ENCODE measurements at regions not wholly inside any gene's neighbourhood (a gene's known extent, or its start where the extent isn't known, plus 50 kb on each side); places are given as distances from the start of the nearest gene placed in this dataset.

DNA sequence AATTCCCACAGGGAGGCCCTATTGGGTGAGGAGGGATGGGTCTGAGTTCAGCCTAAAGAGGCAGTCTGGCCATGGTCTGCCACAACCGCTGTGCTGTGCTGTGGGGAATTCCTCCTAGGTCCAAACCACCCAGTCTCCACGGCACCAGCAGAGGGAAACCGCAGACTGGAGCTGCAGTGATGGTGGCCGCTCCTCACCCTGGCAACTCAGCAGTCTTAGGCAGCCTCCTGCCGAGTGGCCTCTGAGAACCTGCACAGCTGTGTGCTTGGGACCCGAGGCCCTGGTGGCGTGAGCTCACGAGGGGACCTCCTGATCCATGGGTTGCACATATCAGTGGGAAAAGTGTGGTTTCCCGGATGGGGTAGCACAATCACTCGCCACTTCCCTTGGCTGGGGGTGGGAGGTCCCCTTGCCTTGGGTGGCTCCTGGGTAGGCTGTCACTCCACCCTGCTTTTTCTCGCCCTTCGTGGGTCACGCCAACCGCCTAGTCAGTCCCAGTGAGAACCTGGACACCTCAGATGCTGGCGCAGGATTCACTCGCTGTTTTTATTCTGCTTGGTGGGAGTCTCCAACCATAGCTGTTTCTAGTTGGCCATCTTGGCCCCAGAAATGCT, 242.2 kb downstream of the CDH26 start:
- 87 to 88% methylated on average over 9 to 16 of the region's 16 CpGs for WGBS, 2 experiments (ENCODE audit: insufficient coverage in 1 of 2, insufficient read length in 1 of 2)
- TF ChIP-seq CTCF (conservative IDR thresholded peaks at IDR 0.05) = no peak
- no peak overlapping the region for H3K27ac ChIP-seq (ENCODE audit: low read depth, low read length)

GRCh38 chr20:60201198-60201835, 243.1 kb downstream of the CDH26 start:
- H3K9me3 ChIP-seq (ENCODE audit: control insufficient read depth, low read length) = no peaks in the 10 kb centered on the region
- no peak overlapping the region for H3K9ac ChIP-seq (ENCODE audit: extremely low read depth, low read length, poor library complexity, severe bottlenecking)
- no peak overlapping the region for H3K27ac Mint-ChIP-seq
- H3K9me3 Mint-ChIP-seq = peaks cover 5% of the 10 kb centered on the region
- no peaks in the 10 kb centered on the region for H3K36me3 ChIP-seq (ENCODE audit: control insufficient read depth, insufficient read depth, low read length)
- TF ChIP-seq CTCF (conservative IDR thresholded peaks at IDR 0.05) = no peak
- no peaks in the 10 kb centered on the region for H3K27me3 ChIP-seq (ENCODE audit: control insufficient read depth, insufficient read depth, low read length, poor library complexity, severe bottlenecking)
- DNase-seq = no peak
- H3K4me3 Mint-ChIP-seq = no peak overlapping the region
- 86 to 90% methylated on average over 2 of the region's 2 CpGs for WGBS, 2 experiments (ENCODE audit: insufficient coverage in 1 of 2, insufficient read length in 1 of 2)
- H3K4me1 Mint-ChIP-seq = peaks cover under 1% of the 10 kb centered on the region
- no peak overlapping the region for H3K4me3 ChIP-seq (ENCODE audit: low read length)
- no peaks in the 10 kb centered on the region for H3K4me1 ChIP-seq (ENCODE audit: control insufficient read depth, insufficient read depth, low read length)
- H3K27ac ChIP-seq (ENCODE audit: low read depth, low read length) = no peak overlapping the region
- H3K36me3 Mint-ChIP-seq (ENCODE audit: low read depth) = no peaks in the 10 kb centered on the region
- peaks cover 9% of the 10 kb centered on the region for H3K27me3 Mint-ChIP-seq (ENCODE audit: insufficient read depth)

More for the DNA sequence above, 242.2 kb downstream of the CDH26 start:
- peaks cover 11% of the 10 kb centered on the region for H3K27me3 Mint-ChIP-seq (ENCODE audit: insufficient read depth)
- Histone ChIP-seq H3K9me3 (ENCODE audit: control insufficient read depth, low read length) (no peaks in the 10 kb centered on the region), H3K27me3 (ENCODE audit: control insufficient read depth, insufficient read depth, low read length, poor library complexity, severe bottlenecking) (no peaks in the 10 kb centered on the region), H3K4me1 (ENCODE audit: control insufficient read depth, insufficient read depth, low read length) (no peaks in the 10 kb centered on the region), H3K9ac (ENCODE audit: extremely low read depth, low read length, poor library complexity, severe bottlenecking) (no peak overlapping the region), H3K36me3 (ENCODE audit: control insufficient read depth, insufficient read depth, low read length) (no peaks in the 10 kb centered on the region), H3K4me3 (ENCODE audit: low read length) (no peak overlapping the region)
- DNase-seq = no peak
- no peaks in the 10 kb centered on the region for H3K36me3 Mint-ChIP-seq (ENCODE audit: low read depth)
- no peaks in the 10 kb centered on the region for H3K4me1 Mint-ChIP-seq
- peaks cover 5% of the 10 kb centered on the region for H3K9me3 Mint-ChIP-seq
- no peak overlapping the region for H3K4me3 Mint-ChIP-seq
- no peak overlapping the region for H3K27ac Mint-ChIP-seq

DNA sequence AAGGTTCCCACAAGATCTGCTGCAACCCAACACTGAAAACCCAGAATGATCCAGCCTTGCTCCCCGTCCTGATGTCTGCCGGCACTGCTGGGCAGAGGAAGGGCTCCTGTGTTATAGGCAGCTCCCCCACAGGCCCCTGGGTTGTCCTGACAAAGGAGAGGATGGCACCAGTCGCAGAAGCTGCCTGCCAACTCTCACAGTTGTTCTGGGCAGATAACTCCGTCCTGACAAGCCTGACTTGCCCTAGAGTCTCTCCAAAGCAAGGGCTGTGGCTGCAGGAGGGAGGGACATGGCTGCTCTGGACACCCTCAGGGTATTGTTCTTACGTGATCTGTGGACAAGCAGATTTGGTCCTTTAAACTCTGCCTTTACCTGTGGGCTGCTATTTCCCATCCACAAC, 243.8 kb downstream of the CDH26 start:
- no peak overlapping the region for H3K4me3 ChIP-seq (ENCODE audit: low read length)
- WGBS, 2 experiments (ENCODE audit: insufficient coverage in 1 of 2, insufficient read length in 1 of 2) = 92 to 100% methylated on average over 3 to 5 of the region's 5 CpGs
- no peak for DNase-seq
- H3K27me3 ChIP-seq (ENCODE audit: control insufficient read depth, insufficient read depth, low read length, poor library complexity, severe bottlenecking) = no peaks in the 10 kb centered on the region
- H3K36me3 ChIP-seq (ENCODE audit: control insufficient read depth, insufficient read depth, low read length) = no peaks in the 10 kb centered on the region
- no peaks in the 10 kb centered on the region for H3K9me3 ChIP-seq (ENCODE audit: control insufficient read depth, low read length)
- no peak for TF ChIP-seq CTCF (conservative IDR thresholded peaks at IDR 0.05)
- Mint-ChIP-seq H3K9me3 (peaks cover 5% of the 10 kb centered on the region), H3K27me3 (ENCODE audit: insufficient read depth) (peaks cover 5% of the 10 kb centered on the region), H3K27ac (no peak overlapping the region), H3K36me3 (ENCODE audit: low read depth) (no peaks in the 10 kb centered on the region), H3K4me3 (no peak overlapping the region), H3K4me1 (peaks cover 2% of the 10 kb centered on the region)
- no peaks in the 10 kb centered on the region for H3K4me1 ChIP-seq (ENCODE audit: control insufficient read depth, insufficient read depth, low read length)
- no peak overlapping the region for H3K9ac ChIP-seq (ENCODE audit: extremely low read depth, low read length, poor library complexity, severe bottlenecking)
- no peak overlapping the region for H3K27ac ChIP-seq (ENCODE audit: low read depth, low read length)

Data from endodermal cell (in vitro differentiated cells).